Thoracic aorta (tissue), 2 donors: ENCODE measurements at regions not wholly inside any gene's neighbourhood (a gene's known extent, or its start where the extent isn't known, plus 50 kb on each side); places are given as distances from the start of the nearest gene placed in this dataset.

ENCODE experiments used
- ATAC-seq: fragments of 150-250 bp; one replicate; pipeline ENCODE4 v1.8.0; 2017; ENCODE audit warnings: low read depth; ENCODE audit not compliant: insufficient number of reproducible peaks, low FRiP score
- DNase-seq: peaks from one replicate; pipeline ENCODE4 v3.0.0-alpha.2; 2020; ENCODE audit warnings: low spot score
- H3K27ac ChIP-seq, 2 donors: fragments of 200-600 bp; sonication (generic); 1 replicate in 1 of 2; 2 replicates in 1 of 2; pipeline ENCODE4 v1.5.1; 2016; ENCODE audit warnings: mild to moderate bottlenecking in 2 of 2, moderate library complexity in 2 of 2
- H3K27me3 ChIP-seq: fragments of 200-600 bp; sonication (generic); replicated peaks from 2 replicates; pipeline ENCODE4 v1.6.0; 2016; ENCODE audit warnings: mild to moderate bottlenecking; ENCODE audit not compliant: insufficient read depth
- H3K36me3 ChIP-seq: fragments of 200-600 bp; sonication (generic); one replicate; pipeline ENCODE4 v1.5.1; 2016
- H3K4me1 ChIP-seq, 2 donors: fragments of 200-600 bp; sonication (generic); 1 replicate in 1 of 2; 2 replicates in 1 of 2; pipeline versions ENCODE4 v1.5.1 to v1.6.0; 2016; ENCODE audit warnings: low read depth in 2 of 2, mild to moderate bottlenecking in 1 of 2; ENCODE audit not compliant: control insufficient read depth in 1 of 2
- H3K4me3 ChIP-seq: fragments of 200-600 bp; sonication (generic); 2 replicates; pipeline ENCODE4 v1.5.1; 2016; ENCODE audit warnings: mild to moderate bottlenecking
- H3K9me3 ChIP-seq: fragments of 200-600 bp; sonication (generic); 2 replicates; pipeline ENCODE4 v1.5.1; 2016
- CTCF ChIP-seq: fragments of 200-600 bp; sonication (generic); IDR thresholded peaks from one replicate; pipeline ENCODE4 v1.5.1; 2019; ENCODE audit warnings: antibody characterized with exemption

- ATAC-seq (no peak), DNase-seq (no peak)
- no peaks in the 10 kb centered on the region for H3K27me3 ChIP-seq
- H3K4me3 ChIP-seq: no peak overlapping the region
- TF ChIP-seq CTCF: no peak
- H3K9me3 ChIP-seq: no peaks in the 10 kb centered on the region
- H3K27ac ChIP-seq: no peak overlapping the region
- H3K36me3 ChIP-seq: no peaks in the 10 kb centered on the region
- no peaks in the 10 kb centered on the region for H3K4me1 ChIP-seq
These were observed 268.0 kb downstream of the MSRB3 start for GRCh38 chr12:65546528-65546927.

- no peaks in the 10 kb centered on the region for H3K9me3 ChIP-seq
- ATAC-seq (peak; percentile 60), DNase-seq (peak; percentile 44)
- no peaks in the 10 kb centered on the region for H3K36me3 ChIP-seq
- no peak overlapping the region for H3K4me3 ChIP-seq
- H3K27me3 ChIP-seq: no peaks in the 10 kb centered on the region
- no peak overlapping the region for H3K27ac ChIP-seq
- H3K4me1 ChIP-seq: no peaks in the 10 kb centered on the region
- TF ChIP-seq CTCF: peak; percentile 89
These were observed 267.4 kb upstream of the HMGA2 start for GRCh38 chr12:65556676-65557437.

- TF ChIP-seq CTCF: no peak
- Histone ChIP-seq H3K4me1 (no peaks in the 10 kb centered on the region), H3K36me3 (no peaks in the 10 kb centered on the region), H3K4me3 (no peak overlapping the region), H3K27me3 (no peaks in the 10 kb centered on the region), H3K27ac (no peak overlapping the region), H3K9me3 (no peaks in the 10 kb centered on the region)
- DNase-seq: no peak
- no peak for ATAC-seq
These were observed 266.7 kb upstream of the HMGA2 start for GRCh38 chr12:65557438-65558181.

- Histone ChIP-seq H3K4me1 (no peaks in the 10 kb centered on the region), H3K36me3 (no peaks in the 10 kb centered on the region), H3K27ac (no peak overlapping the region), H3K9me3 (no peaks in the 10 kb centered on the region), H3K27me3 (no peaks in the 10 kb centered on the region), H3K4me3 (no peak overlapping the region)
- ATAC-seq: no peak
- DNase-seq: no peak
- TF ChIP-seq CTCF: no peak
These were observed 264.0 kb upstream of the HMGA2 start for GRCh38 chr12:65560286-65560685.

DNA sequence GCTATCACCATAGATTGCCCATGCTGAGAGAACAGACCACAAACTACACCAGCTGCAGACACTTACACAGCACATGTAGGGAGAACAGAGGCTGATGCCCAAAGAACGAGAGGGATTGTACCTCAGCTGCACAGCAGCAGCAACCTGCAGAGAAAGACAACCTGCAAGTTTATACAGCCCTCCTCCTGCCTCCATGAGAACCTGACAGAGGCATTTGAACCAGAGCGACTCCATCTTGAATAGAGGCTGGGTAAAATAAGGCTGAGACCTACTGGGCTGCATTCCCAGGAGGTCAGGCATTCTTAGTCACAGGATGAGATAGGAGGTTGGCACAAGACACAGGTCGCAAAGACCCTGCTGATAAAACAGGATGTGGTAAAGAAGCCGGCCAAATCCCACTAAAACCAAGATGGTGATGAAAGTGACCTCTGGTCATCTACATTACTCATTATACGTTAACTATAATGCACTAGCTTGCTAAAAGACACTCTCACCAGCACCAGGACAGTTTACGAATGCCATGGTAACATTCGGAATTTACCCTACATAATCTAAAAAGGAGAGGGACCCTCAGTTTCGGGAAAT, 262.4 kb upstream of the HMGA2 start:
- no peak for ATAC-seq
- Histone ChIP-seq H3K4me1 (no peaks in the 10 kb centered on the region), H3K27me3 (no peaks in the 10 kb centered on the region), H3K27ac (no peak overlapping the region), H3K36me3 (no peaks in the 10 kb centered on the region), H3K4me3 (no peak overlapping the region), H3K9me3 (no peaks in the 10 kb centered on the region)
- TF ChIP-seq CTCF: no peak
- no peak for DNase-seq
